Stimulated activated CD8-positive, alpha-beta memory T cell treated with anti-CD3 and anti-CD28 coated beads, Interleukin-4, amount 100 ng/mL, for 48 hours (primary cell): ENCODE measurements at regions not wholly inside any gene's neighbourhood (a gene's known extent, or its start where the extent isn't known, plus 50 kb on each side); places are given as distances from the start of the nearest gene placed in this dataset.

Experiments used
- DNase-seq: peaks from one replicate; pipeline ENCODE4 v3.0.0-alpha.2; 2020

- no peak for DNase-seq
Measured at GRCh38 chr2:237171396-237171795, 85.7 kb downstream of the COPS8 start.

GRCh38 chr2:237171881-237172280, 86.2 kb downstream of the COPS8 start:
- DNase-seq: no peak

- DNase-seq: no peak
Measured at GRCh38 chr2:237177052-237177451, 91.4 kb downstream of the COPS8 start.

GRCh38 chr2:237177986-237178385, 92.3 kb downstream of the COPS8 start:
- DNase-seq: no peak

- no peak for DNase-seq
Measured at GRCh38 chr2:237178396-237178795, 92.7 kb downstream of the COPS8 start.

GRCh38 chr2:237179161-237179560, 93.5 kb downstream of the COPS8 start:
- no peak for DNase-seq

- no peak for DNase-seq
Measured at GRCh38 chr2:237180187-237180586, 94.5 kb downstream of the COPS8 start.

GRCh38 chr2:237180987-237181386, 95.3 kb downstream of the COPS8 start:
- no peak for DNase-seq

- DNase-seq: no peak
Measured at GRCh38 chr2:237181844-237182243, 96.2 kb downstream of the COPS8 start.

- no peak for DNase-seq
Measured at GRCh38 chr2:237182422-237183123, 96.9 kb downstream of the COPS8 start.

- DNase-seq: no peak
Measured at GRCh38 chr2:237184192-237184918, 98.7 kb downstream of the COPS8 start.

GRCh38 chr2:237184919-237185552, 99.3 kb downstream of the COPS8 start:
- DNase-seq: no peak

- DNase-seq: no peak
Measured at GRCh38 chr2:237185553-237185925, 99.8 kb downstream of the COPS8 start.

- DNase-seq: no peak
Measured at GRCh38 chr2:237189799-237190198, 104.1 kb downstream of the COPS8 start.

GRCh38 chr2:237190966-237191713, 105.5 kb downstream of the COPS8 start:
- DNase-seq: no peak

- no peak for DNase-seq
Measured at GRCh38 chr2:237191714-237192081, 106.0 kb downstream of the COPS8 start.

- no peak for DNase-seq
Measured at GRCh38 chr2:237192881-237193280, 107.2 kb downstream of the COPS8 start.

GRCh38 chr2:237193436-237193835, 107.7 kb downstream of the COPS8 start:
- DNase-seq: no peak

- DNase-seq: no peak
Measured at GRCh38 chr2:237194081-237194480, 108.4 kb downstream of the COPS8 start.

- DNase-seq: no peak
Measured at GRCh38 chr2:237194906-237195305, 109.2 kb downstream of the COPS8 start.

- no peak for DNase-seq
Measured at GRCh38 chr2:237195396-237196120, 109.9 kb downstream of the COPS8 start.

- DNase-seq: no peak
Measured at GRCh38 chr2:237196409-237196808, 110.7 kb downstream of the COPS8 start.
